Cardiac muscle cell (in vitro differentiated cells and primary cell): ENCODE measurements at regions not wholly inside any gene's neighbourhood (a gene's known extent, or its start where the extent isn't known, plus 50 kb on each side); places are given as distances from the start of the nearest gene placed in this dataset.

ENCODE experiments used
- DNase-seq, 2 donors: peaks; one replicate each; pipeline versions ENCODE4 v3.0.0 to v3.0.0-alpha.2; 2010 to 2017; ENCODE audit warnings: low read depth in 1 of 2, low spot score in 1 of 2
- H3K27ac ChIP-seq: fragments of 200-600 bp; sonication (generic); 2 replicates; pipeline ENCODE4 v1.5.1; 2016
- H3K27me3 ChIP-seq: fragments of 200-600 bp; sonication (generic); 2 replicates; pipeline ENCODE4 v1.6.0; 2016; ENCODE audit warnings: control low read depth
- H3K36me3 ChIP-seq: fragments of 200-600 bp; sonication (generic); 2 replicates; pipeline ENCODE4 v1.5.1; 2016; ENCODE audit warnings: control low read depth
- H3K4me1 ChIP-seq: fragments of 200-600 bp; sonication (generic); 2 replicates; pipeline ENCODE4 v1.8.1; 2017; ENCODE audit warnings: low read depth, mild to moderate bottlenecking, mixed run types
- H3K4me3 ChIP-seq: fragments of 200-600 bp; sonication (generic); 2 replicates; pipeline ENCODE4 v1.5.1; 2016; ENCODE audit warnings: mild to moderate bottlenecking
- H3K9me3 ChIP-seq: fragments of 200-600 bp; sonication (generic); 2 replicates; pipeline ENCODE4 v1.5.1; 2017; ENCODE audit warnings: low read depth, mild to moderate bottlenecking, control low read depth
- TF ChIP-seq, protein P1 (sequence below): IDR thresholded peaks from 2 replicates; pipeline ENCODE4 v1.5.1; 2012; ENCODE audit warnings: low read depth, mild to moderate bottlenecking, low read length

DNA sequence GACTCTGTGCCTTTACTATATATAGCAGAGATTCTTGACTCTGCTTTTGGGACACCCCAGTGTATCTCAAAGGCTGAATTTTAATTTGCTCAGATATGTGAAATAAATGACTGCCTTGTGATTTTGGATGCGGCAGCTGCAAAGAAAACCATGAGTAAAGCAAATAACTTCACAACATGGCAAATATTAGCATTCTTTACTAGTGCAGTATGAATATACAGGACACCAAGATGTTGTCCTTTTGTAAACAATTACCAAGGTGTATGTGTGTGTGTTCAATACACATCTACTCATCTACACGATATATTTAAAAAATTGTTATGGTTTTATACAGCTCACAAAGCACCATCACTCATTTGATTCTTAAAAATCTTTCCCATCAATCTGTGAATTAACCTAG is 70.6 kb upstream of the TCF4 start:
- no peak for DNase-seq
- H3K27ac ChIP-seq: no peak overlapping the region
- H3K4me3 ChIP-seq: no peak overlapping the region
- TF ChIP-seq, protein P1, sequence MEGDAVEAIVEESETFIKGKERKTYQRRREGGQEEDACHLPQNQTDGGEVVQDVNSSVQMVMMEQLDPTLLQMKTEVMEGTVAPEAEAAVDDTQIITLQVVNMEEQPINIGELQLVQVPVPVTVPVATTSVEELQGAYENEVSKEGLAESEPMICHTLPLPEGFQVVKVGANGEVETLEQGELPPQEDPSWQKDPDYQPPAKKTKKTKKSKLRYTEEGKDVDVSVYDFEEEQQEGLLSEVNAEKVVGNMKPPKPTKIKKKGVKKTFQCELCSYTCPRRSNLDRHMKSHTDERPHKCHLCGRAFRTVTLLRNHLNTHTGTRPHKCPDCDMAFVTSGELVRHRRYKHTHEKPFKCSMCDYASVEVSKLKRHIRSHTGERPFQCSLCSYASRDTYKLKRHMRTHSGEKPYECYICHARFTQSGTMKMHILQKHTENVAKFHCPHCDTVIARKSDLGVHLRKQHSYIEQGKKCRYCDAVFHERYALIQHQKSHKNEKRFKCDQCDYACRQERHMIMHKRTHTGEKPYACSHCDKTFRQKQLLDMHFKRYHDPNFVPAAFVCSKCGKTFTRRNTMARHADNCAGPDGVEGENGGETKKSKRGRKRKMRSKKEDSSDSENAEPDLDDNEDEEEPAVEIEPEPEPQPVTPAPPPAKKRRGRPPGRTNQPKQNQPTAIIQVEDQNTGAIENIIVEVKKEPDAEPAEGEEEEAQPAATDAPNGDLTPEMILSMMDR: no peak
- no peaks in the 10 kb centered on the region for H3K4me1 ChIP-seq
- H3K27me3 ChIP-seq: peaks cover 9% of the 10 kb centered on the region
- H3K36me3 ChIP-seq: no peaks in the 10 kb centered on the region
- H3K9me3 ChIP-seq: no peaks in the 10 kb centered on the region

DNA sequence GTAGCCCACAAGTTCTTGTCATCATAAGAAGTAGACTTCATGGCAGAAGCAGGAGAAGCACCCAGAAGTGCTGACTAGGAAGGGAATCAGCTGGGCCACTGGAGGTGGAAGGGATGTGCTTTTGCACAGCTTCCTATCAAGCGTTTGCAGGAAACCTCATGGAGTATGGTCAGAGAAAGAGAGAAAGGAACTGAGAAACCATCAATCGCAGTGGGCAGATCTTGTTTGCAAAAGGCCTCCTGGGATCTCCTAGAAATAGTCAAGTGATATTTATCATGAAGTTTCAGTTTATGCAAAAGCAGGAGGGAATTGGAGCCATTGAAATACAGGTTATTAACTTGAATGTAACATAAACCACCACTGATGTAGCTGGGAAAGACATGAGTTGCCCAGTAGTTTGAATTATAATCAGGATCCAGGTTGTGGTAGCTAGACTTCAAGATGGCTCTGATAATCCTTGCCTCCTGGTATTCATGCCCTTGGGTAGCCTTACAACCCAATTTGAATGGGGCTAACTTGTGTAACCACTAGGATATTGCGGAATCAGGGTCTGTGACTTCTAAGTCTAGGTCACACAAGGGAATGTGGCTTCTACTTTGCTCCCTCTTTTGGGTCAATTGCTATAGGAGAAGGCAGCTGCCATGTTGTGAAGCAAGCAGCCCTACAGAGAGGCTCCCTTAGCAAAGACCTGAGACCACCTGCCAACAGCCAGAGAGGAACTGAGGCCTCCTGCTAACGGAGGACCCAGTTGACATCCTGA is 69.8 kb upstream of the TCF4 start:
- TF ChIP-seq, protein P1: no peak
- Histone ChIP-seq H3K36me3 (no peaks in the 10 kb centered on the region), H3K4me1 (no peaks in the 10 kb centered on the region), H3K27me3 (peaks cover 9% of the 10 kb centered on the region), H3K27ac (no peak overlapping the region), H3K9me3 (no peaks in the 10 kb centered on the region), H3K4me3 (no peak overlapping the region)
- DNase-seq: no peak

- Histone ChIP-seq H3K27ac (no peak overlapping the region), H3K4me1 (no peaks in the 10 kb centered on the region), H3K27me3 (peaks cover 3% of the 10 kb centered on the region), H3K36me3 (no peaks in the 10 kb centered on the region), H3K4me3 (no peak overlapping the region), H3K9me3 (no peaks in the 10 kb centered on the region)
- no peak for DNase-seq
- TF ChIP-seq, protein P1: no peak
Measured at GRCh38 chr18:55654986-55655385, 67.0 kb upstream of the TCF4 start.

DNA sequence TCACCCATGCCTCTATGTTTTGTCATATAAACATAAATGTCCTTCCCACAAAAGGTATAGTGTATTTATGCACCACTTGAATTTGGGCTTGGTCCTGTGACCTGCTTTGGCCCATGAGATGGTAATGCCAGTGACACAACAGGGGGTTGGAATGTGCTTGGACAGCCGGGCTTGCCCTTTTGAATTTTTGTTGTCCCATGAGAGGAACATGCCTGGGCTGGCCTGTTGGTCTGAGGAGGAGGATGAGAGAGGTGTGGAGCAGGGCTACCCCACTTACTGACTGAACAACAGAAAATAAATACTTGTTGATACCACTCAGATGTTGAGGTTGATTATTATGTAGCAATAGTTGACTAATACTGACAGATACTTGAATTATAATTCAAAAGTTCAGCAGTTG is 63.2 kb upstream of the TCF4 start:
- H3K36me3 ChIP-seq: no peaks in the 10 kb centered on the region
- TF ChIP-seq, protein P1: no peak
- no peaks in the 10 kb centered on the region for H3K4me1 ChIP-seq
- H3K9me3 ChIP-seq: no peaks in the 10 kb centered on the region
- H3K4me3 ChIP-seq: no peak overlapping the region
- H3K27ac ChIP-seq: no peak overlapping the region
- peaks cover 1% of the 10 kb centered on the region for H3K27me3 ChIP-seq
- no peak for DNase-seq

DNA sequence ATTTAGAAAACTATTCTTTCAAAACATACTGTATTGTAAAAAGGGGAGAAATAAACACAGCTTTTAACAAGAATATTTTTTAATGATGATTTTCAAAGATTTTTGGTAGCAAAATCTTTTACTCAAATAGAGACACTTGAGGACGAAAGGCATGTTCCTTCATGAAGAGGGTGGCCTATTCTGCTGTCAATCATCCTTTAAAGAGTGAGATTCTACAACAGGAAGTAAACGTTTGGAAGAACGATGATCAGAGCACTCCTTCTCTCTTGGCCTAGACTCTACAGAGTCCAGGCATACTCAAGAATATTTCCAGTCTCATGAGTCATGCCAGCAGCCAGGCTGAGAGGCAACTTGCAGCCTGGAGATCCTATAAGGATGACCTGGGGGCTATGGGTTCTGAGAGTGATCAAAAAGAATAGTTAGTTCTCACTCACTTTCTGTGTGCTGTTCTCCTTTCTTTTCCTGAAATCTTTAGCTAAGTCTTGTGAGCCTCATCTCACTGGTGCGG is 62.4 kb upstream of the TCF4 start:
- Histone ChIP-seq H3K4me3 (no peak overlapping the region), H3K27ac (no peak overlapping the region), H3K9me3 (no peaks in the 10 kb centered on the region), H3K36me3 (no peaks in the 10 kb centered on the region), H3K27me3 (no peaks in the 10 kb centered on the region), H3K4me1 (no peaks in the 10 kb centered on the region)
- no peak for DNase-seq
- TF ChIP-seq, protein P1: no peak
